A549 (cell line): ENCODE measurements at regions not wholly inside any gene's neighbourhood (a gene's known extent, or its start where the extent isn't known, plus 50 kb on each side); places are given as distances from the start of the nearest gene placed in this dataset.

Experiments used
- ATAC-seq, 2 experiments: fragments of 200-7000 bp in 1 of 2; fragments of >200 bp in 1 of 2; cut with Nextera tagmentation in 1 of 2; cut with Tn5 transposase in 1 of 2; 3 replicates each; pipeline versions ENCODE4 v1.8.0 to v1.9.1; 2018 to 2020; ENCODE audit warnings: mild to moderate bottlenecking in 1 of 2, moderate library complexity in 1 of 2
- CTCF ChIA-PET: fragments of 300-600 bp; sonication (Branson Sonifier 250); formaldehyde crosslinking; extraction: SDS; loops from one replicate; lab custom pipeline; 2021; ENCODE audit warnings: antibody characterized with exemption, inconsistent platforms; lab: Yijun Ruan, JAX
- POLR2A ChIA-PET: fragments of 350-600 bp; formaldehyde crosslinking; extraction: SDS; loops from one replicate; lab custom pipeline; 2021; ENCODE audit warnings: antibody characterized with exemption, inconsistent platforms; lab: Yijun Ruan, JAX
- DNase-seq, 2 experiments: peaks; one replicate each; pipeline versions ENCODE4 v3.0.0 to v3.0.0-alpha.2; 2011 to 2016; ENCODE audit warnings: low read depth in 1 of 2, low spot score in 1 of 2
- FAIRE-seq: peaks from 2 replicates; lab custom pipeline; 2011; peaks lifted over from hg19 to GRCh38; lab: Jason Lieb, UNC
- H3K27ac ChIP-seq, 2 experiments: fragments of >200 bp; sonication (Bioruptor Twin); formaldehyde crosslinking; 3 replicates each; pipeline ENCODE4 v1.5.1; 2016 to 2017
- H3K4me1 ChIP-seq: fragments of >200 bp; sonication (Bioruptor Twin); formaldehyde crosslinking; 3 replicates; pipeline ENCODE4 v1.6.1; 2016
- H3K4me2 ChIP-seq: fragments of >200 bp; sonication (Bioruptor Twin); formaldehyde crosslinking; 3 replicates; pipeline ENCODE4 v1.6.1; 2016
- H3K4me3 ChIP-seq: fragments of >200 bp; sonication (Bioruptor Twin); formaldehyde crosslinking; 3 replicates; pipeline ENCODE4 v1.5.1; 2016
- H3K9me3 ChIP-seq: fragments of >200 bp; sonication (Bioruptor Twin); formaldehyde crosslinking; 3 replicates; pipeline ENCODE4 v1.6.1; 2016
- CBX8 ChIP-seq: fragments of 200-600 bp; sonication (generic); IDR thresholded peaks from 2 replicates; pipeline ENCODE4 v1.6.1; 2016
- CHD2 ChIP-seq: fragments of 150-350 bp; IDR thresholded peaks from 2 replicates; pipeline ENCODE4 v1.6.1; 2014; ENCODE audit warnings: low read length; ENCODE audit not compliant: partially characterized antibody
- CTCF ChIP-seq: fragments of >200 bp; sonication (Bioruptor Twin); formaldehyde crosslinking; IDR thresholded peaks from 3 replicates; pipeline ENCODE4 v1.5.1; 2016
- EHF ChIP-seq: fragments of 250-450 bp; sonication (Bioruptor Pico); IDR thresholded peaks from 2 replicates; pipeline ENCODE4 v1.5.0; 2020; ENCODE audit warnings: mild to moderate bottlenecking
- EHMT2 ChIP-seq: fragments of 200-600 bp; sonication (generic); IDR thresholded peaks from 2 replicates; pipeline ENCODE4 v1.6.1; 2016; ENCODE audit warnings: antibody characterized with exemption, low read depth, mild to moderate bottlenecking, moderate library complexity
- EP300 ChIP-seq, 2 experiments: fragments of >200 bp; sonication (Bioruptor Twin); formaldehyde crosslinking; IDR thresholded peaks; 2 replicates in 1 of 2; 3 replicates in 1 of 2; pipeline ENCODE4 v1.6.1; 2016 to 2017
- ESRRA ChIP-seq: fragments of 150-350 bp; IDR thresholded peaks from 2 replicates; pipeline ENCODE4 v1.6.1; 2014; ENCODE audit warnings: mild to moderate bottlenecking, low read length, borderline replicate concordance
- FOXS1 ChIP-seq: fragments of 250-450 bp; sonication (Bioruptor Pico); IDR thresholded peaks from 2 replicates; pipeline ENCODE4 v1.5.0; 2020; ENCODE audit warnings: mild to moderate bottlenecking, moderate library complexity
- HDAC2 ChIP-seq: fragments of 200-600 bp; sonication (generic); IDR thresholded peaks from 2 replicates; pipeline ENCODE4 v1.6.1; 2016
- HES2 ChIP-seq: fragments of >200 bp; sonication (Bioruptor Twin); formaldehyde crosslinking; IDR thresholded peaks from 2 replicates; pipeline ENCODE4 v1.6.1; 2016
- HEYL ChIP-seq: fragments of 250-450 bp; sonication (Bioruptor Pico); IDR thresholded peaks from 2 replicates; pipeline ENCODE4 v1.8.0; 2021; ENCODE audit warnings: mild to moderate bottlenecking, moderate library complexity
- HOXA7 ChIP-seq: fragments of 250-450 bp; sonication (Bioruptor Pico); IDR thresholded peaks from 2 replicates; pipeline ENCODE4 v1.5.0; 2020; ENCODE audit warnings: mild to moderate bottlenecking, moderate library complexity
- HOXB5 ChIP-seq: fragments of 250-450 bp; sonication (Bioruptor Pico); IDR thresholded peaks from 2 replicates; pipeline ENCODE4 v1.5.0; 2020; ENCODE audit warnings: mild to moderate bottlenecking, moderate library complexity
- KDM1A ChIP-seq: fragments of 200-600 bp; sonication (generic); IDR thresholded peaks from 2 replicates; pipeline ENCODE4 v1.6.1; 2016; ENCODE audit warnings: low read depth, mild to moderate bottlenecking
- MAFK ChIP-seq: fragments of 450-650 bp; IDR thresholded peaks from 2 replicates; pipeline ENCODE4 v1.6.1; 2014; ENCODE audit not compliant: partially characterized antibody
- MAX ChIP-seq: IDR thresholded peaks from 2 replicates; pipeline ENCODE4 v1.6.1; 2012
- MAZ ChIP-seq: fragments of 150-350 bp; IDR thresholded peaks from 2 replicates; pipeline ENCODE4 v1.6.1; 2014; ENCODE audit warnings: antibody characterized with exemption, low read depth, low read length, borderline replicate concordance
- NPAS2 ChIP-seq: fragments of 250-450 bp; sonication (Bioruptor Pico); IDR thresholded peaks from 2 replicates; pipeline ENCODE4 v1.8.0; 2022; ENCODE audit warnings: mild to moderate bottlenecking, moderate library complexity, borderline replicate concordance
- NR3C1 ChIP-seq: fragments of >200 bp; sonication (Bioruptor Twin); formaldehyde crosslinking; IDR thresholded peaks from 3 replicates; pipeline ENCODE4 v1.6.1; 2017
- RAD21 ChIP-seq, 2 experiments: fragments of >200 bp in 1 of 2; sonication (Bioruptor Twin) in 1 of 2; formaldehyde crosslinking in 1 of 2; IDR thresholded peaks in 1 of 2; conservative IDR thresholded peaks in 1 of 2; 2 replicates in 1 of 2; 3 replicates in 1 of 2; pipeline ENCODE4 v1.6.1; 2012 to 2018; ENCODE audit warnings: inconsistent platforms in 1 of 2
- RARB ChIP-seq: fragments of 250-450 bp; sonication (Bioruptor Pico); IDR thresholded peaks from 2 replicates; pipeline ENCODE4 v1.8.0; 2021; ENCODE audit warnings: mild to moderate bottlenecking, moderate library complexity
- RCOR1 ChIP-seq: fragments of 150-350 bp; IDR thresholded peaks from 2 replicates; pipeline ENCODE4 v1.6.1; 2014; ENCODE audit warnings: antibody characterized with exemption, low read length, low read depth
- USF2 ChIP-seq: fragments of 450-650 bp; IDR thresholded peaks from 2 replicates; pipeline ENCODE4 v1.6.1; 2014; ENCODE audit warnings: antibody characterized with exemption
- ZNF302 ChIP-seq: fragments of 250-450 bp; sonication (Bioruptor Pico); IDR thresholded peaks from 2 replicates; pipeline ENCODE4 v1.9.0; 2021; ENCODE audit warnings: inconsistent platforms, mild to moderate bottlenecking, moderate library complexity
- WGBS: methylation state at CpG from one replicate; pipeline ENCODE4 v1.1.6; 2017; ENCODE audit errors: missing lambda C conversion rate; 5-methylcytosine and 5-hydroxymethylcytosine counted together

- ATAC-seq (no peak), DNase-seq (no peak), FAIRE-seq (no peak)
- H3K4me1 ChIP-seq = no peaks in the 10 kb centered on the region
- POLR2A ChIA-PET = no interaction called here
- H3K4me2 ChIP-seq = no peak overlapping the region
- no peak overlapping the region for H3K4me3 ChIP-seq
- H3K27ac ChIP-seq = no peak overlapping the region
- CTCF ChIA-PET = interaction anchor here (1.0 kb wide), 1 partner anchor 10 kb away, joined by 3 read pairs; no protein-coding TSS in a partner anchor
- 76% methylated on average over 6 of the region's 6 CpGs for WGBS
- TF ChIP-seq MAZ (no peak), EP300 (IDR thresholded peaks at IDR 0.05) (no peak), CBX8 (no peak), EHMT2 (no peak), KDM1A (no peak), NR3C1 (no peak), HOXA7 (CRISPR knock-in tag) (no peak), MAX (no peak), HDAC2 (no peak), NPAS2 (CRISPR knock-in tag) (no peak)
- no peaks in the 10 kb centered on the region for H3K9me3 ChIP-seq
Observed at GRCh38 chr7:12872487-12872886, 185.1 kb downstream of the ARL4A start.

GRCh38 chr7:12873571-12873970, 186.1 kb downstream of the ARL4A start:
- WGBS = 67% methylated on average over 3 of the region's 3 CpGs
- ATAC-seq = no peak
- FAIRE-seq = no peak
- Histone ChIP-seq H3K9me3 (no peaks in the 10 kb centered on the region), H3K27ac (no peak overlapping the region), H3K4me2 (no peak overlapping the region), H3K4me3 (no peak overlapping the region)
- DNase-seq = no peak
- TF ChIP-seq MAFK (peak; percentile 14), RARB (CRISPR knock-in tag) (no peak)
- TF ChIP-seq, all 56 proteins: peak for 1
- ChIA-PET CTCF (interaction anchor here (0.7 to 0.8 kb wide), 2 partner anchors 8 to 19 kb away, joined by 3 read pairs; no protein-coding TSS in a partner anchor), POLR2A (no interaction called here)
- H3K4me1 ChIP-seq = no peaks in the 10 kb centered on the region

GRCh38 chr7:12879139-12879538, 191.7 kb downstream of the ARL4A start:
- ATAC-seq = no peak
- ChIA-PET CTCF (no interaction called here), POLR2A (no interaction called here)
- FAIRE-seq = no peak
- TF ChIP-seq HES2 = no peak
- no peak for TF ChIP-seq RAD21 (conservative IDR thresholded peaks at IDR 0.05 in 1 of 2, IDR thresholded peaks at IDR 0.05 in 1 of 2)
- no peak for TF ChIP-seq CTCF
- no peak for TF ChIP-seq ZNF302 (CRISPR knock-in tag)
- TF ChIP-seq FOXS1 = no peak
- no peak for TF ChIP-seq USF2
- no peak for TF ChIP-seq RCOR1
- no peak for TF ChIP-seq ESRRA
- no peak for TF ChIP-seq HOXB5 (CRISPR knock-in tag)
- no peak for TF ChIP-seq HEYL
- no peak for TF ChIP-seq CHD2
- no peak for TF ChIP-seq EHF (CRISPR knock-in tag)
- Histone ChIP-seq H3K27ac (no peak overlapping the region), H3K4me3 (no peak overlapping the region), H3K9me3 (no peaks in the 10 kb centered on the region), H3K4me1 (peaks cover 5% of the 10 kb centered on the region), H3K4me2 (no peak overlapping the region)
- no peak for DNase-seq
